Panc1 (cell line): ENCODE measurements at regions not wholly inside any gene's neighbourhood (a gene's known extent, or its start where the extent isn't known, plus 50 kb on each side); places are given as distances from the start of the nearest gene placed in this dataset.

Source experiments
- ATAC-seq: fragments of 200-7000 bp; cut with Tn5 transposase; 2 replicates; pipeline ENCODE4 v1.9.1; 2020; ENCODE audit warnings: mild to moderate bottlenecking, moderate library complexity
- BruUV-seq: library from RNA; stranded (reverse); fragments of 400-500 nt; replicated peaks from 2 replicates; lab custom pipeline; 2021; lab: Mats Ljungman, UMichigan
- CTCF ChIA-PET: fragments of 300-600 bp; sonication (Branson Sonifier 250); formaldehyde crosslinking; loops from one replicate; lab custom pipeline; 2022; ENCODE audit warnings: antibody characterized with exemption; lab: Charles Lee
- POLR2A ChIA-PET: fragments of 300-600 bp; sonication (Branson Sonifier 250); formaldehyde crosslinking; loops from one replicate; lab custom pipeline; 2022; ENCODE audit warnings: antibody characterized with exemption; lab: Charles Lee
- DNase-seq: peaks from one replicate; pipeline ENCODE4 v3.0.0-alpha.2; 2010; ENCODE audit warnings: low read depth, low spot score
- H3K27ac ChIP-seq: 2 replicates; pipeline ENCODE4 v1.5.1; 2011; ENCODE audit warnings: mild to moderate bottlenecking, low read length, inconsistent platforms
- H3K27me3 ChIP-seq: fragments of 200-500 bp; sonication (Bioruptor generic); 2 replicates; pipeline ENCODE4 v1.6.0; 2014; ENCODE audit warnings: low read length, inconsistent platforms; ENCODE audit not compliant: control insufficient read depth, insufficient read depth
- H3K36me3 ChIP-seq: fragments of 200-500 bp; sonication (Bioruptor generic); 2 replicates; pipeline ENCODE4 v1.5.1; 2014; ENCODE audit warnings: inconsistent platforms, mild to moderate bottlenecking, low read length, moderate library complexity; ENCODE audit not compliant: control insufficient read depth, insufficient read depth
- H3K4me1 ChIP-seq: 2 replicates; pipeline ENCODE4 v1.5.1; 2011; ENCODE audit warnings: inconsistent platforms, mild to moderate bottlenecking, low read length, moderate library complexity; ENCODE audit not compliant: control insufficient read depth, insufficient read depth
- H3K4me3 ChIP-seq, 2 experiments: 2 replicates each; pipeline ENCODE4 v1.5.1; 2011 to 2012; ENCODE audit warnings: low read depth in 2 of 2, low read length in 2 of 2, mild to moderate bottlenecking in 2 of 2, inconsistent platforms in 1 of 2, moderate library complexity in 1 of 2
- H3K9me3 ChIP-seq: fragments of 200-500 bp; sonication (Bioruptor generic); 2 replicates; pipeline ENCODE4 v1.5.1; 2014; ENCODE audit warnings: low read depth, mild to moderate bottlenecking, inconsistent platforms, low read length, moderate library complexity; ENCODE audit not compliant: control insufficient read depth, insufficient read depth
- POLR2AphosphoS5 ChIP-seq: IDR thresholded peaks from 2 replicates; pipeline ENCODE4 v1.6.1; 2012; ENCODE audit warnings: mild to moderate bottlenecking, low read depth, low read length, moderate library complexity
- SIN3A ChIP-seq: IDR thresholded peaks from 2 replicates; pipeline ENCODE4 v1.6.1; 2012; ENCODE audit warnings: low read depth, mild to moderate bottlenecking, low read length, moderate library complexity, borderline replicate concordance; ENCODE audit not compliant: insufficient read depth
- TCF7L2 ChIP-seq: IDR thresholded peaks from 2 replicates; pipeline ENCODE4 v1.6.1; 2011; ENCODE audit warnings: mild to moderate bottlenecking, low read depth, low read length, inconsistent platforms
- in situ Hi-C: cut with HindIII; loops from 2 replicates; pipeline ENCODE4 v1.10.0; 2016; ENCODE audit warnings: low sequenced_read_pairs, low pct_unique_long_range_greater_than_20kb
- intact Hi-C: fragments of 100-400 bp; cut with micrococcal nuclease; formaldehyde crosslinking; loops from one replicate; pipeline ENCODE4 v1.10.0; 2022; ENCODE audit not compliant: unreplicated experiment
- TF ChIP-seq, protein P1 (sequence below): fragments of 450-650 bp; IDR thresholded peaks from 2 replicates; pipeline ENCODE4 v1.5.1; 2017; ENCODE audit warnings: mild to moderate bottlenecking
- TF ChIP-seq, protein P2 (sequence below), 2 experiments: IDR thresholded peaks; 2 replicates each; pipeline ENCODE4 v1.6.1; 2011 to 2012; ENCODE audit warnings: low read depth in 2 of 2, control low read depth in 1 of 2, low read length in 1 of 2, mild to moderate bottlenecking in 1 of 2, moderate library complexity in 1 of 2; ENCODE audit not compliant: insufficient read depth in 1 of 2

DNA sequence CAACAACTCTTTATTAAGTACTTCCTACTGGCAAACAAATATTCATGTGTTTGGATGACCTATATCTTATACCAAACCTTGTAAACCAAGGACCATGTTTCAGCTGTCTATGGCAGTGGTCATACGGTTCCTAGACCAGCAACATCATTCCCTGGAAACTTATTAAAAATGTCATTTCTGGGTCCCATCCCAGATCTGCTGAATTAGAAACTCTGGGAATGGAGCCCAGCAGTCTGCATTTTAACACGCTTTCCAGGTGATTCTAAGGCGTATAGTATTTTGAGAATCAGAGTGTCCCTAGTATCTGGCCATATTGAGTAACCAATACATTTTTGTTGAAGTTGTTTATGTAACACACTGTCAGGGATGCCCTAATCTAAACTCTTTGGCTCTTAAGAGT is 363.4 kb upstream of the LRRC3B start:
- DNase-seq (no peak), ATAC-seq (no peak)
- no TSS peak for BruUV-seq
- TF ChIP-seq TCF7L2: no peak
- TF ChIP-seq, protein P1, sequence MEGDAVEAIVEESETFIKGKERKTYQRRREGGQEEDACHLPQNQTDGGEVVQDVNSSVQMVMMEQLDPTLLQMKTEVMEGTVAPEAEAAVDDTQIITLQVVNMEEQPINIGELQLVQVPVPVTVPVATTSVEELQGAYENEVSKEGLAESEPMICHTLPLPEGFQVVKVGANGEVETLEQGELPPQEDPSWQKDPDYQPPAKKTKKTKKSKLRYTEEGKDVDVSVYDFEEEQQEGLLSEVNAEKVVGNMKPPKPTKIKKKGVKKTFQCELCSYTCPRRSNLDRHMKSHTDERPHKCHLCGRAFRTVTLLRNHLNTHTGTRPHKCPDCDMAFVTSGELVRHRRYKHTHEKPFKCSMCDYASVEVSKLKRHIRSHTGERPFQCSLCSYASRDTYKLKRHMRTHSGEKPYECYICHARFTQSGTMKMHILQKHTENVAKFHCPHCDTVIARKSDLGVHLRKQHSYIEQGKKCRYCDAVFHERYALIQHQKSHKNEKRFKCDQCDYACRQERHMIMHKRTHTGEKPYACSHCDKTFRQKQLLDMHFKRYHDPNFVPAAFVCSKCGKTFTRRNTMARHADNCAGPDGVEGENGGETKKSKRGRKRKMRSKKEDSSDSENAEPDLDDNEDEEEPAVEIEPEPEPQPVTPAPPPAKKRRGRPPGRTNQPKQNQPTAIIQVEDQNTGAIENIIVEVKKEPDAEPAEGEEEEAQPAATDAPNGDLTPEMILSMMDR: no peak
- Histone ChIP-seq H3K9me3 (no peaks in the 10 kb centered on the region), H3K27ac (no peak overlapping the region), H3K4me1 (no peaks in the 10 kb centered on the region), H3K36me3 (no peaks in the 10 kb centered on the region), H3K27me3 (no peaks in the 10 kb centered on the region), H3K4me3 (no peak overlapping the region)
- in situ Hi-C loops (no loop called here), intact Hi-C loops (no loop called here)
- POLR2A ChIA-PET: no interaction called here
- CTCF ChIA-PET: no interaction called here

DNA sequence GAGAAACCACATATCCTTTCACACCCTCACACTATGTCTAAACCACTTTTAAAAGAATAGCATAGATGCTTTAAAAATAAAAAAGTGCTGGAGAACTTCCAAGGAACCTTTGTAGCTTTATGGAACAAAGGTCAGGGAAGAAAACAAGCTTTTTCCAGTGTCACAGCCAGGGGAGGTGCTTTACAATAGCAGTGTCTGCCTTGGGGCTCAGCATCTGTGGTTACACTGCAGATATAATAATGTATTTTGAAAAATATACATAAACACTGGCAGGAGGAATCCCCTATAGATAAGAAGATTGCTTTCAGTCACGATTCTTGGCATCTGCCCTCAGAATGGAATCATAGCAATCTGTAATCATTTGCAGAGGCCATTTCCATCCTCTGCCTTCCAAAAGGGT is 362.4 kb upstream of the LRRC3B start:
- CTCF ChIA-PET: no interaction called here
- DNase-seq: no peak
- TF ChIP-seq TCF7L2: no peak
- TF ChIP-seq POLR2AphosphoS5: no peak
- TF ChIP-seq, protein P2, sequence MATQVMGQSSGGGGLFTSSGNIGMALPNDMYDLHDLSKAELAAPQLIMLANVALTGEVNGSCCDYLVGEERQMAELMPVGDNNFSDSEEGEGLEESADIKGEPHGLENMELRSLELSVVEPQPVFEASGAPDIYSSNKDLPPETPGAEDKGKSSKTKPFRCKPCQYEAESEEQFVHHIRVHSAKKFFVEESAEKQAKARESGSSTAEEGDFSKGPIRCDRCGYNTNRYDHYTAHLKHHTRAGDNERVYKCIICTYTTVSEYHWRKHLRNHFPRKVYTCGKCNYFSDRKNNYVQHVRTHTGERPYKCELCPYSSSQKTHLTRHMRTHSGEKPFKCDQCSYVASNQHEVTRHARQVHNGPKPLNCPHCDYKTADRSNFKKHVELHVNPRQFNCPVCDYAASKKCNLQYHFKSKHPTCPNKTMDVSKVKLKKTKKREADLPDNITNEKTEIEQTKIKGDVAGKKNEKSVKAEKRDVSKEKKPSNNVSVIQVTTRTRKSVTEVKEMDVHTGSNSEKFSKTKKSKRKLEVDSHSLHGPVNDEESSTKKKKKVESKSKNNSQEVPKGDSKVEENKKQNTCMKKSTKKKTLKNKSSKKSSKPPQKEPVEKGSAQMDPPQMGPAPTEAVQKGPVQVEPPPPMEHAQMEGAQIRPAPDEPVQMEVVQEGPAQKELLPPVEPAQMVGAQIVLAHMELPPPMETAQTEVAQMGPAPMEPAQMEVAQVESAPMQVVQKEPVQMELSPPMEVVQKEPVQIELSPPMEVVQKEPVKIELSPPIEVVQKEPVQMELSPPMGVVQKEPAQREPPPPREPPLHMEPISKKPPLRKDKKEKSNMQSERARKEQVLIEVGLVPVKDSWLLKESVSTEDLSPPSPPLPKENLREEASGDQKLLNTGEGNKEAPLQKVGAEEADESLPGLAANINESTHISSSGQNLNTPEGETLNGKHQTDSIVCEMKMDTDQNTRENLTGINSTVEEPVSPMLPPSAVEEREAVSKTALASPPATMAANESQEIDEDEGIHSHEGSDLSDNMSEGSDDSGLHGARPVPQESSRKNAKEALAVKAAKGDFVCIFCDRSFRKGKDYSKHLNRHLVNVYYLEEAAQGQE (IDR thresholded peaks at IDR 0.05; ENCODE audit: insufficient read depth in 1 of 2, low read depth in 2 of 2, low read length in 1 of 2): no peak
- TF ChIP-seq, protein P1: no peak
- no peak for TF ChIP-seq SIN3A
- ATAC-seq: no peak
- Histone ChIP-seq H3K9me3 (no peaks in the 10 kb centered on the region), H3K27me3 (no peaks in the 10 kb centered on the region), H3K4me1 (no peaks in the 10 kb centered on the region), H3K27ac (no peak overlapping the region), H3K36me3 (no peaks in the 10 kb centered on the region), H3K4me3 (no peak overlapping the region)
- intact Hi-C loops (no loop called here), in situ Hi-C loops (no loop called here)
- POLR2A ChIA-PET: no interaction called here
- BruUV-seq: no TSS peak

DNA sequence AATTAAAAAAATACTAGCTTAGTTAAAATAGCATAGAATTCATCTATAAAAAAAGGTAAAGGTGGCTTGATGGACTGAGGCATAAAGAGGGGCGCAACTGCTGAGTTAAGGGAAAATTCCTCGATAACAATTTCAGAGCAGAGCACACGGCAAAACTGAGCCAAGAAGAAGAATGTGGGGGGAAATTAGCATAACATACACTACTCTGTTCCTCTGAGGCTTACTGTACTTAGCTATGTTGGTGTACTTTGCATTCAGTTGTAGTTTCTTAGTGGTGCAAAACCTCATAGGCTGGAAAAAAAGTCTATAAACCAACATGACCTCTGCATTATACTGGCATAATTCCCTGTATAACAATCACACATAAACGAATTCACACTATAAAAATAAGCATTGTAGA is 357.9 kb upstream of the LRRC3B start:
- POLR2A ChIA-PET: no interaction called here
- Histone ChIP-seq H3K27ac (no peak overlapping the region), H3K27me3 (no peaks in the 10 kb centered on the region), H3K36me3 (no peaks in the 10 kb centered on the region), H3K4me1 (no peaks in the 10 kb centered on the region), H3K4me3 (no peak overlapping the region), H3K9me3 (no peaks in the 10 kb centered on the region)
- no peak for ATAC-seq
- no peak for DNase-seq
- intact Hi-C loops (no loop called here), in situ Hi-C loops (no loop called here)
- CTCF ChIA-PET: no interaction called here
- no TSS peak for BruUV-seq
- TF ChIP-seq POLR2AphosphoS5 (no peak), SIN3A (no peak), TCF7L2 (no peak)
- TF ChIP-seq, protein P2 (IDR thresholded peaks at IDR 0.05; ENCODE audit: insufficient read depth in 1 of 2, low read depth in 2 of 2, low read length in 1 of 2): no peak
- TF ChIP-seq, protein P1: no peak
